ENCODE measurements at regions not wholly inside any gene's neighbourhood (a gene's known extent, or its start where the extent isn't known, plus 50 kb on each side); places are given as distances from the start of the nearest gene placed in this dataset.
"Not testable (repeated sequence)": the region's sequence is repeated elsewhere in the genome, so short reads cannot be mapped to it uniquely, and the experiment has no call there.

GRCh38 chr5:130955041-130955440 is 210.0 kb downstream of the HINT1 start:
- DNase-seq (ENCODE audit: low spot score), result no peak

- DNase-seq (ENCODE audit: low spot score), result no peak
Observed at GRCh38 chr5:130954336-130954735, 210.7 kb downstream of the HINT1 start.

GRCh38 chr5:130939059-130939458 is 226.0 kb downstream of the HINT1 start:
- DNase-seq (ENCODE audit: low spot score), result no peak

GRCh38 chr5:130937046-130937445 is 228.0 kb downstream of the HINT1 start:
- no peak for DNase-seq (ENCODE audit: low spot score)

- DNase-seq (ENCODE audit: low spot score), result no peak
Observed at GRCh38 chr5:130923543-130924124, 241.4 kb downstream of the HINT1 start.

GRCh38 chr5:130912088-130912487 is 253.0 kb downstream of the HINT1 start:
- no peak for DNase-seq (ENCODE audit: low spot score)

GRCh38 chr5:130908186-130908585 is 256.9 kb downstream of the HINT1 start:
- DNase-seq (ENCODE audit: low spot score), result no peak

- DNase-seq (ENCODE audit: low spot score), result not testable (repeated sequence)
Observed at GRCh38 chr5:130897537-130898195, 267.4 kb downstream of the HINT1 start.

- not testable (repeated sequence) for DNase-seq (ENCODE audit: low spot score)
Observed at GRCh38 chr5:130897181-130897536, 267.9 kb downstream of the HINT1 start.

GRCh38 chr5:130896636-130897035 is 268.4 kb downstream of the HINT1 start:
- DNase-seq (ENCODE audit: low spot score), result no peak

- no peak for DNase-seq (ENCODE audit: low spot score)
Observed at GRCh38 chr5:130893006-130893405, 272.1 kb downstream of the HINT1 start.

- no peak for DNase-seq (ENCODE audit: low spot score)
Observed at GRCh38 chr5:130890610-130891009, 274.4 kb downstream of the HINT1 start.

GRCh38 chr5:130885691-130886090 is 279.4 kb downstream of the HINT1 start:
- no peak for DNase-seq (ENCODE audit: low spot score)

- no peak for DNase-seq (ENCODE audit: low spot score)
Observed at GRCh38 chr5:130885027-130885426, 280.0 kb downstream of the HINT1 start.

- no peak for DNase-seq (ENCODE audit: low spot score)
Observed at GRCh38 chr5:130884023-130884422, 281.0 kb downstream of the HINT1 start.

- no peak for DNase-seq (ENCODE audit: low spot score)
Observed at GRCh38 chr5:130875656-130876055, 289.4 kb downstream of the HINT1 start.

GRCh38 chr5:130874861-130875417 is 290.1 kb downstream of the HINT1 start:
- no peak for DNase-seq (ENCODE audit: low spot score)

GRCh38 chr5:130871346-130872086 is 293.5 kb downstream of the HINT1 start:
- peak; percentile 22 for DNase-seq (ENCODE audit: low spot score)

- no peak for DNase-seq (ENCODE audit: low spot score)
Observed at GRCh38 chr5:130870691-130871090, 294.4 kb downstream of the HINT1 start.

GRCh38 chr5:130868186-130868840 is 296.7 kb downstream of the HINT1 start:
- no peak for DNase-seq (ENCODE audit: low spot score)

- no peak for DNase-seq (ENCODE audit: low spot score)
Observed at GRCh38 chr5:130845049-130845765, 319.8 kb downstream of the HINT1 start.
